CD4-positive, alpha-beta T cell treated with Interleukin-6 at 100 ng/mL for 8 hours (primary cell): ENCODE measurements at regions not wholly inside any gene's neighbourhood (a gene's known extent, or its start where the extent isn't known, plus 50 kb on each side); places are given as distances from the start of the nearest gene placed in this dataset.

Experiments used
- DNase-seq: peaks from one replicate; pipeline ENCODE4 v3.0.0-alpha.2; 2020; ENCODE audit warnings: mixed read lengths, low spot score

DNA sequence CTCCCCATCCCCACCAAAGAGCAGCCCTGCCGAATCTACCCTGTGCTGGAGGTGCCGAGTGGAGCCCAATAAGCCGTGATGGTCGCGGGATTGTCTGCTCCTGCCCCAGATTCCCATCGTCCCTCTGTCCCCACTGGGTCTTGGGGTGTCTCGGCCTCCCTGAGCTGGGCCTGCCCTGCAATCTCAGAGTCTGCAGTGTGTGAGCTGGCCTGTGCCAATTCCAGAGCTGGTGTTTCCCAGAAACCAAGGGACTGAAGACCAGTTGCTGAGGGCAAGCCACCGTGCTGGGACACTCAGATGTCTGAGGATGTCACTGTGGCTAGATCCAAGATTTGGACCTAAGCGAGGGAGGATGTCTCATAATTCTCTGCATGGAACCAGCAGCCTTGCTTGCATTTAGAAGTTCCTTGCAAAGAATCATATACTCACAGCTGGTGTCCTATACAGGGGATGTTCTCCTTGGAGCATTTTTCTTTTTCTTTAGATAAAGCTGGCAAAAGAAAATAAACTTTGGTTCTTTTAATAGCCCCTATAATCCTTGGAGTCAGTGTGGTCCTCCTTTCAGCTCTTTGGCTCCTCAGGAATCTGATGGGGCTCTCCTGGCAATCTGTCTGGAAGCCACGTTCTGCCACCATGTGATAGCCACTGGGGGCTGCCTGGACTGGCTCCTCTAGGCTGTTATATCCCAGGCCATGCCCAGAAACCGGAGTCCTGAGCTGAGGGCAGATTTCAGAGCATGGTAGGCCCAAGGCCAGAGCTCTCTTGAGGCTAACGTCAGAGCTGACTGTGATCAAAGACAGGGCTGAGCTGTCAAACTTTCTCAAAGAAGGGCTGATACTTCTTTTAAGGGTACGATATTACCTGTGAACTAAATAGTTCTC is 140.1 kb upstream of the HAAO start:
- no peak for DNase-seq

DNA sequence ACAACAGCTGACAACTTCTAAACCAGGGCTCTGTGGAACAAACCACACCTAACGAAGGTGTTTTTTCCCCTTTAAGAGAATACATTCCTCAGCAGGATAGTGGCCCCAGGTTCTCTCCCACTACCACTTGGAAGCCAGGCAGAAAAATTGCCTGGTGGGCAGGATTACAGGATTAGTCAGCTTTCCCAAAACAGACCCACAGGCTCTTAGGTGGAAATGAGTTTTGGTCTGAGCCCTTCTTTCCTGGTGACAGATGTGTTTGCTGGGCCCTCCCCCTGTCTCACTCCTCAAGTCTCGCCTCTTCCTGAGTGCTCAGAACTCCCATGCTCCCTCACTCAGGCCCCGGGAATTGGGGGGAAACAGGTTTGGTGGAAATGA is 139.4 kb upstream of the HAAO start:
- no peak for DNase-seq

DNA sequence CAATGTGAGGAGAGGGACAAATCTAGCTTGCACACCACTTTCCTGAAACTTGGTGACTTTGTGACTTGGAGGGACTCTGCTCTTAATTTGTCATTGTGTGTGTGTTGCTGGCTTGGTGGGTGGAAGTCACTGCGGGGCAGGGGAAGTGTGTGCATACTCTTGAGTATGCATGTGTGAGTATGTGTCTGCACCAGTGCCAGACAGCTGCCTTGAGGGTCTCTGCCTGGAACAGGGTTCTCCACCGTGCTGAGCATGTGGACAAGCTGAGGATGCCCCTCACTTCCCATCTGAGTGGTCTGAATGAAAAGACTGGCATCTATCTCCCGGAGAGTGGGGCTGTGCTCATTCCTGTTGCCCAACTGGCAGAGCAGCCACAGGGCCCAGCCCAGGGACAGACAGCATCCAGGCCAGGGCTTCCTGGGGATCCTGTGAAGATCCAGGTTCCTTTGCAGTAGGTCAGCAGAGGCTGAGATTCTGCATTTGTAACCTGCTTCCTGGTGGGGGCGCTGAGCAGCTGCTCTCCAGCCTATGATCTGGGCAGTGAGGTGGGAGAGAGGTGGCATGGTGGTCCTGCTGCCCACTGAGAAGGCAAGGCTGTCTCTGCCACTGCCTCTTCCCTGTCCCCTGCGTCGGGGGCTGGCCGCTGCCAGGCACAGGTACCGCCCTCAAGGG is 138.9 kb upstream of the HAAO start:
- no peak for DNase-seq

GRCh38 chr2:42930025-42930581 is 137.7 kb upstream of the HAAO start:
- no peak for DNase-seq

GRCh38 chr2:42929546-42930024 is 137.2 kb upstream of the HAAO start:
- DNase-seq: no peak

- no peak for DNase-seq
Observed at GRCh38 chr2:42928692-42929545, 136.5 kb upstream of the HAAO start.

DNA sequence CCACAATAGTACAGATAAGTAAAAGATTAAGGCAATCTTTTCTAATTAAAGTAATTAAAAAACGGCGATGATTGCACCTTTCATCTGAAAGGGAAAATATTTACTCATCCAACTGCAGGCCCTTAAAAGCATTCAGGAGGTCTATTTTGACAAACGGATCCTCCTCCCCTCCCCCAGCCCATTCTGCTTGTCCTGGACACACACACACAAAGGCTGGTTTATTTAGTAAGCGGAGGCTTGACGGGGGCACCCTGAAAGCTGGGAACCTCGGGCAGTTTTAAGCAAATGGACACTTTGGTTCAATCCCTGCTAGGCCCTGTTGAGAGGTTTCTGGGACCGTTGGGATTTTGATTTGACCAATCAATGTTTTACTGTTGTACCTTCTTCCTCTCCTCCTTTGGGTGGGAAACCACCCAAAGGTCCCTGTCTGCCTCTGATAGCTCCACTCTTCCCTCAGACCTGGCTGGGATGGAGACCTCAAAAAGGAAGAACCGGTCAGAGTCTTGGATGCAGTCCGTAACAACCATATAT is 135.8 kb upstream of the HAAO start:
- DNase-seq: no peak

DNA sequence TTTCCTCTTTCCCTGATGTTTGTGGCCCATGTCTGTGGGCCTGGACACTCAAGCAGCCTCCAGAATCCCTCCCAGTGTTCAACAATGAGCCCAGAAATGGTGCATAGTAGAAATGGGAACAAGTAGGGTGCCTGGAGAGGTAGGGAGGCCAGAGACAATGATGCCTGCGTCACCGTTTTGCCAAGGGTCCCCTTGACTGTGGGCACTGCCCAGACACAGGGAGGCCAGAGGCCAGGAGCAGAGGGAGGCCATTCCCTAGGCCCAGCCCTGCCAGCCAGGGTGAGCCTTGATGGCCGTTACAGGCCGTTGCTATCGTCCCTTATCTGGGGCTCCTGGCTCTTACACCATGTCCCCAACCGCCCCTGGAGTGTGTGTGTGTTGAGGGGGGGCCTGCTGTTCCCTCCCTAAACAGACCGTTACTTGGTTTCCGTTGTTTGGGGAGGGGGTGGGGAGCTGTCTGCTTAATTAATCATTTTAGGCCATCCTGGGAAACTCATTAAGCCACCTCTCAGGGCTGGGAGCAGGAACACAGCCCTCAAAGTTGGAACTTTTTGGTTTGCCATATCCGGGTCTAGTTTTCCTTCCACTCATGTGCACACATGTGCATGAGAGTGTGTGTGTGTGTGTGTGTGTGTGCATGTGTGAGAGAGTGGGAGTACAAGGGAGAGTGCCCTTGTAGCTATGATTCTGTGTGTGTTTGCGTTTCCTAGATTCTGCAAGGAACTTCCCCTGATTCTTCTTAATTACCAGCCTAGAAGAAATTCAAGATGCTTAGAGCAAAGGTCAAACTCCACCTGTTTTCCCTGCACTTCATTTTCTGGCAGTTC is 135.2 kb upstream of the HAAO start:
- no peak for DNase-seq

DNA sequence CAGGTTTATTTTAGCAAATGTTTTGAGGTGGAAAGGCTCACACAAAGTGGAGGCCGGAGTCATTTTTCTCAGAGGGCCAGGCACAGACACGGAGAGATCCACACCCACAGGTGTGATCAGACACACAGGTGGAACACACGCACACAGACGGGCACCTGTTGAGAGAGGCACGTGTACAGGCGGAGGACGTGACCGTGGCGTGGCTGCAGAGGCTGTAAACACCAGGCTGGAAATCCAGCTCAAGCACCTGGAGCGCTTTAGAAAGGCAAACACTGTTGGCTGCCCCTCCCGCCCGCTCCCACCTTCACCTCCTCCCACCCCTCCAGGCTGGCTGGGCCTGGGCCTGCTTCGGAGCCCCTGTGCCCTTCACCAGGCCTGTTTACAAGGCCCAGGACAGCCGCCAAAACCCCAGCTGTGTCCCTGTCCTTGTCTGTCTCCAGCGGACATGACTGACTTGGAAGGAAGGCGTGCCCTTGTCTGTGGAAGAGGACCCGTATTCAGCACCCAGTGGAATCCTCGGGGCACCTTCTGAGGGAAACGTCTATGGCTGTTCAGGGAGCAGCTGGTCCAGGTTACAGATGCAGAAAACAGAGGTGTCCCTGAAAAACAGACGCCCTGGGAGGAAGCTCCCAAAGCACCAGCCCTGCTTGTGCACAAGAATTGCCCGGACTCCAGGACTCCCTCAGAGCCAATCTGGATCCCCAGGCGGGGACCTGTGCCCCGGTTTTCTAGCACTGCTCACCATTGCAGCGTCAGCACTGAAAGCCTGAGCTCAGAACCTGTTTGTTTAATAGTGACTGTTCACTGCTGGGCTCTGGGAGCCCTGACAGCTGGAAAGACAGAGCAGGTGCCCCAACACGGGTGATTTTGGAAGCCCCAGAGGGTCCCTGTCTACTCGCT is 134.3 kb upstream of the HAAO start:
- DNase-seq: no peak

DNA sequence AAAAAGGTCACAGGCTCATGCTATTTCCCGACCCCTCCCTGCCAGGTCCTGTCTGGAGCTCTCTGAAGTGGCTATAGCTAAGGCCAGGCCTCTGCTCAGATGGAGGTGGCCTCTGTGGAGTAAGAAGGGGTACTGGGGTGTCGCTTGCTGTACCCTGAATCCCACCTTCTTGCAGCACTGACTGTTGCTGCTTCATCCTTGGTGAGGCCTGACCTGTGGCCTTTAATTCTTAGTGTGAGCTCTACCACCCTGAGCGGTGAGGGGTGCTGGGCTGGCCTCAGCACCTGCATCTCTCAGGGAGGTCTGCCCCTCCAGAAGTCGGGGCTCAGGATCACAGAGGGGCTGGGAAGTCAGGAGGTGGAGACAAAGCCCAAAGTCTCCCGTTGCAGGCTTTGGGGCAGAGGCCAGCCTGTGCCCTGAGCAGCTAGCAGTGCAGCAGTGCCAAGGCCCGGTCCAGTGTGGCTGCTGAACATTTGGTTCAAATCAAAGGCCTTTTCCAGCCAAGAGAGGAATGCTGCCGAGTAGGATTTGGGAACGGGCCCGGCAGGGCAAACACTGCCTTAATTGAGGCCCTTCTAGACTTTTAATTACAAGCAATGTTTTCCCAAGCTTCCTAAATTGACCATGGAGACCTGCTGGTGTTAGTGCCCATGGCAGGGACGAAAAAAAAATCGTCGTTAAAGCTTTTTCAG is 133.5 kb upstream of the HAAO start:
- no peak for DNase-seq

- DNase-seq: no peak
Observed at GRCh38 chr2:42924418-42924886, 132.1 kb upstream of the HAAO start.

GRCh38 chr2:42923580-42924417 is 131.4 kb upstream of the HAAO start:
- DNase-seq: no peak

DNA sequence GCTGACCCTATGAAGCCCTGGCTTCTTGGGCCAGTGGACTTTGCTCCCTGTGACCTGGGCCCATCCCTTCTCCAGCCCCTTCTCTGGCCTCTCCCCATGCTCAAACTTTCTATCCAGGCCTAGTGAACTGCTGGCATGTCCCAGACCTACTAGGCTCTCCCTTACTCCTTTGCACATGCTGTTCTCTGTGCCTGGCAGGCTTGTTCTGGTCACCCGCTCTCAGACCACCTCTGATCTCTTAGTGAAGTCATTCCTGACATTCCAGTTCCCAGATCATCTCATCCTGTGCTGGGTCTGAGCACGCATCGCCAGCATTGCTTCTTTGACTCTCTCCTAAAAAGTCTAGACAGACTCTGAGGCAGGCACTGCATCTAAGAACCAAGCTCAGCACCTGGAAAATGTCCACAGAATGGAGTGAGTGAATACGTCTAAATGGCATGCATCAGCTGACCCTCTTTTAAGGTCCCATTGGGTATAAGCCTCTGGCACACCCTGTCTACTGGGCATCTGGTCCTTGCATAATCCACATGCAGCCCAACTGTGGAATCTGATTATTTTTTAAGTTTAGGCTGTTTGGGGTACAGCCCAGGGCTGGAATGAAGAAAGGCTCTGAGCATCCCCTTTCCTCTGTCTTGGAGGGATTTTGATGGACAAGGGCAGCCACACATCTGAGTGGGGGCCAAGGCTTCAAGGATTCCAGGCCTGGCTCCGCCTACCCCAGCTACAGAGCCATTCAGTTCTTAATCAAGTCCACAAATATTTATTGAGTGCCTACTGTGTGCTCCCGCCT is 130.6 kb upstream of the HAAO start:
- DNase-seq: no peak

DNA sequence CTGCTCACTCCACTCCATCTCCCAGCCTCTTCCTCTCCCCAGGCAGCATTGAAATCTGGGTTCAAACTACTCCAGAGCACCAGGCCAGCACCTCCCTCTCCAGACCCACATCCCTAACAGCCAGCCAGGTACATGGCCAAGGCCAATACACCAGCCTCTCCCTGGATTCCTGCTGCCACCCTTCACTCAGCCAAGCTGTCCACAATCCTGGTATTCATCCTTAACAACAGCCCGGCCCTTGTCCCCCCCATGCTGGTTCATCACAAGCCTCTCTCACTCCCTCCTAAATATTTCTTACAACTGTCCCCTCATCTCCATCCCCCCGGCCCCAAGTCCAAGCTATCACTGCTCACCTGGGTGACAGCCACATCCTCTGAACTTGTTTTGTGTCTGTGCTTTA is 129.9 kb upstream of the HAAO start:
- no peak for DNase-seq

DNA sequence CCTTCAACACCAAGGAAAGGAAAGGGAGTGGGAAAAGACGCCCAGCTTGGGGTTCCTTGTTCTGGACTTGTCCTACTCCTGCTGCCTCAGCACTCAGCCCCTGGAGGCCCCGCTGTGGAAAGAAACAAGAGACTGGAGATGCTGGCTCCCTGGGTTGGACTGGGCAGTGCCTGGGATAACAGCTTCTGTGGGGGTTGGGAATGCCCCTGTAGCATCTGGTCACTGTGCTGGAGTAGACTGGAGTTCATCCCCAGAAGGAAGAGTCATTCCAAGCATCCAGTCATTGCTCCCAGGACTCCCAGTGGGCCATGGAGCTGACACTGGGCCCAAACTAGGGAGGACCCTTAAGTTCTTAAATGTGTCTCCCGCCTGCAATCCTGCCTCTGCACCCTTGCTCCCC is 129.3 kb upstream of the HAAO start:
- DNase-seq: no peak

DNA sequence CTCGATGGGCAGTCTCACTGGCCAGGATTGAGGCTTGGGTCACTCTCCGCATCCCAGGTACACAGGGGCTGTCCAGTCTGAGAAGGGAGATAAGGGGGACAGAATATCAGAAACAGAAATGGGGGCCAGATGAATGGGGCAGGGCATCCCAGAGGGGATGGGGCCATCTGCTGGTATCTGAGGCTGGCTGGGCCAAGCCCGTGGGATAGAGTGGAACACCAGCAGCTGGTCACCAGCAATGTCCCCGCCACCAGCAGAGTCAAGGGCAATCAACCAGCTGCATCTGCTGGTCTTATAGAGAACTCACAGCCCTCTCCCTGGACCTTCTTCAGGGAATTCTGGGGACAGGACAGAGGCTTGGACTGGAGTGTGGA is 128.8 kb upstream of the HAAO start:
- no peak for DNase-seq

GRCh38 chr2:42920446-42921146 is 128.2 kb upstream of the HAAO start:
- DNase-seq: no peak
